Fibroblast of lung (primary cell): ENCODE measurements at regions not wholly inside any gene's neighbourhood (a gene's known extent, or its start where the extent isn't known, plus 50 kb on each side); places are given as distances from the start of the nearest gene placed in this dataset.

Experiments
- DNase-seq, 2 donors: peaks; one replicate each; pipeline versions ENCODE4 v3.0.0 to v3.0.0-alpha.2; 2010; ENCODE audit warnings: low read depth in 2 of 2
- H2AFZ ChIP-seq: 2 replicates; pipeline ENCODE4 v1.5.1; 2012; ENCODE audit warnings: low read length, control low read depth, inconsistent platforms
- H3K27ac ChIP-seq: 2 replicates; pipeline ENCODE4 v1.5.1; 2011; ENCODE audit warnings: low read length, control low read depth; ENCODE audit not compliant: insufficient read depth
- H3K27me3 ChIP-seq: 2 replicates; pipeline ENCODE4 v1.5.1; 2011; ENCODE audit warnings: mild to moderate bottlenecking, low read length; ENCODE audit not compliant: control insufficient read depth, insufficient read depth
- H3K36me3 ChIP-seq: 2 replicates; pipeline ENCODE4 v1.5.1; 2011; ENCODE audit warnings: low read length; ENCODE audit not compliant: control insufficient read depth, insufficient read depth
- H3K4me1 ChIP-seq: 2 replicates; pipeline ENCODE4 v1.5.1; 2011; ENCODE audit warnings: low read length; ENCODE audit not compliant: control insufficient read depth, insufficient read depth; ENCODE audit errors: extremely low read depth
- H3K4me2 ChIP-seq: 2 replicates; pipeline ENCODE4 v1.5.1; 2011; ENCODE audit warnings: low read length, control low read depth; ENCODE audit not compliant: insufficient read depth; ENCODE audit errors: extremely low read depth
- H3K4me3 ChIP-seq, 4 experiments: fragments of 200-600 bp in 1 of 4; sonication (generic) in 1 of 4; replicated peaks in 1 of 4; 2 replicates each; pipeline ENCODE4 v1.5.1; 2011 to 2016; ENCODE audit warnings: low read length in 4 of 4, low read depth in 3 of 4, mild to moderate bottlenecking in 3 of 4, control low read depth in 2 of 4, inconsistent platforms in 1 of 4, mixed read lengths in 1 of 4; ENCODE audit not compliant: insufficient read depth in 1 of 4; ENCODE audit errors: control extremely low read depth in 1 of 4
- H3K79me2 ChIP-seq: 2 replicates; pipeline ENCODE4 v1.5.1; 2012; ENCODE audit warnings: mild to moderate bottlenecking, low read length, inconsistent platforms; ENCODE audit not compliant: control insufficient read depth, insufficient read depth
- H3K9ac ChIP-seq: 2 replicates; pipeline ENCODE4 v1.5.1; 2011; ENCODE audit warnings: mild to moderate bottlenecking, low read length, control low read depth; ENCODE audit not compliant: insufficient read depth
- H3K9me3 ChIP-seq: 2 replicates; pipeline ENCODE4 v1.5.1; 2012; ENCODE audit warnings: low read depth, low read length; ENCODE audit not compliant: control insufficient read depth, insufficient read depth
- H4K20me1 ChIP-seq: 2 replicates; pipeline ENCODE4 v1.5.1; 2011; ENCODE audit warnings: low read length; ENCODE audit not compliant: control insufficient read depth, insufficient read depth; ENCODE audit errors: extremely low read depth
- EZH2 ChIP-seq: IDR thresholded peaks from 2 replicates; pipeline ENCODE4 v1.5.1; 2012; ENCODE audit warnings: low read length, control low read depth, mild to moderate bottlenecking; ENCODE audit errors: missing control alignments
- TF ChIP-seq, protein P1 (sequence below), 2 donors: IDR thresholded peaks in 1 of 2; conservative IDR thresholded peaks in 1 of 2; 1 replicate in 1 of 2; 2 replicates in 1 of 2; pipeline ENCODE4 v1.5.1; 2011 to 2012; ENCODE audit warnings: low read length in 2 of 2, control low read depth in 1 of 2, inconsistent platforms in 1 of 2, low read depth in 1 of 2, mild to moderate bottlenecking in 1 of 2

DNA sequence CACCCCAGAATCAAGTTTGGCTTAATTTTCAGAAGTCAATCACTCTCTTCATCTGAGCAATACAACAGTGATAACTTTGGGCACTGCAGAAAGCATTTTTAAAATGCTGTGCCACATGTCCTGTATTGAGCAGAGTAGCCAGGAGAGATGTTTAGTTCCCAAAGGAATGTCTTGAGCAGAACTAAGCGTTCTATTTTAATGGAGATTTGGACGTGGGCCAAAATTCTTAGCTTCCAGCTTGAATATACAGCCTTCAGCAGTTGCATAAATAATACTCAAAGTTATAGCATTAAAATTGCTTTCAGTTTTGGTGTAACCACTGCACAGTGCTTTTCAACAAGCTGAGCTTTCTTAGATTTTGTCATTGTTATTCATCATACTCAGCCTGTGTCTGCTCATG is 679.2 kb downstream of the NLGN4X start:
- Histone ChIP-seq H3K9ac (no peak overlapping the region), H3K4me1 (no peaks in the 10 kb centered on the region), H3K79me2 (no peaks in the 10 kb centered on the region), H2AFZ (no peak overlapping the region), H3K27ac (no peak overlapping the region), H3K36me3 (no peaks in the 10 kb centered on the region), H3K4me3 (no peak overlapping the region), H4K20me1 (no peaks in the 10 kb centered on the region), H3K9me3 (no peaks in the 10 kb centered on the region), H3K27me3 (no peaks in the 10 kb centered on the region), H3K4me2 (no peak overlapping the region)
- TF ChIP-seq, protein P1, sequence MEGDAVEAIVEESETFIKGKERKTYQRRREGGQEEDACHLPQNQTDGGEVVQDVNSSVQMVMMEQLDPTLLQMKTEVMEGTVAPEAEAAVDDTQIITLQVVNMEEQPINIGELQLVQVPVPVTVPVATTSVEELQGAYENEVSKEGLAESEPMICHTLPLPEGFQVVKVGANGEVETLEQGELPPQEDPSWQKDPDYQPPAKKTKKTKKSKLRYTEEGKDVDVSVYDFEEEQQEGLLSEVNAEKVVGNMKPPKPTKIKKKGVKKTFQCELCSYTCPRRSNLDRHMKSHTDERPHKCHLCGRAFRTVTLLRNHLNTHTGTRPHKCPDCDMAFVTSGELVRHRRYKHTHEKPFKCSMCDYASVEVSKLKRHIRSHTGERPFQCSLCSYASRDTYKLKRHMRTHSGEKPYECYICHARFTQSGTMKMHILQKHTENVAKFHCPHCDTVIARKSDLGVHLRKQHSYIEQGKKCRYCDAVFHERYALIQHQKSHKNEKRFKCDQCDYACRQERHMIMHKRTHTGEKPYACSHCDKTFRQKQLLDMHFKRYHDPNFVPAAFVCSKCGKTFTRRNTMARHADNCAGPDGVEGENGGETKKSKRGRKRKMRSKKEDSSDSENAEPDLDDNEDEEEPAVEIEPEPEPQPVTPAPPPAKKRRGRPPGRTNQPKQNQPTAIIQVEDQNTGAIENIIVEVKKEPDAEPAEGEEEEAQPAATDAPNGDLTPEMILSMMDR (conservative IDR thresholded peaks at IDR 0.05 in 1 of 2, IDR thresholded peaks at IDR 0.05 in 1 of 2; ENCODE audit: low read depth in 1 of 2, low read length in 2 of 2), result no peak
- no peak for DNase-seq

DNA sequence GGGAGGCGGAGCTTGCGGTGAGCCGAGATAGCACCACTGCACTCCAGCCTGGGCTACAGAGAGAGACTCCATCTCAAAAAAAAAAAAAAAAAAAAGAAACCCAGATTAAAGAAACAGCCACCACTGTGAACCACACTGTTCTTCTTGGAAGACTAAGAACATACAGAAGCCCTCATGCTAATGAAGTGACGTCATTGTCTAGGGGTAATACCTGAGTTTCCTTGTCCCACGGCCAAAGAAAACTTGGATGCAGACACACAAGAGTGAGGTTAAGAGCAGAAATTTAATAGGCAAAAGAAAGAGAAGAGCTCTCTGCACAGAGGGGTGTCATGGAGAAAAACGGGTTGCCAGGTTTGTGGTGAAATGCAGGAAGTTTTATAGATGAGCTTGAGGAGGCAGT is 691.6 kb downstream of the NLGN4X start:
- DNase-seq, result no peak
- H2AFZ ChIP-seq, result no peak overlapping the region
- no peak overlapping the region for H3K4me2 ChIP-seq
- no peaks in the 10 kb centered on the region for H3K79me2 ChIP-seq
- no peak overlapping the region for H3K4me3 ChIP-seq
- TF ChIP-seq, protein P1 (conservative IDR thresholded peaks at IDR 0.05 in 1 of 2, IDR thresholded peaks at IDR 0.05 in 1 of 2; ENCODE audit: low read depth in 1 of 2, low read length in 2 of 2), result no peak
- no peak for TF ChIP-seq EZH2
- H3K27ac ChIP-seq, result no peak overlapping the region
- H4K20me1 ChIP-seq, result no peaks in the 10 kb centered on the region
- no peaks in the 10 kb centered on the region for H3K36me3 ChIP-seq
- H3K4me1 ChIP-seq, result no peaks in the 10 kb centered on the region
- no peaks in the 10 kb centered on the region for H3K9me3 ChIP-seq
- no peak overlapping the region for H3K9ac ChIP-seq
- no peaks in the 10 kb centered on the region for H3K27me3 ChIP-seq

- no peak overlapping the region for H2AFZ ChIP-seq
- H3K27ac ChIP-seq, result no peak overlapping the region
- H3K27me3 ChIP-seq, result no peaks in the 10 kb centered on the region
- no peak for DNase-seq
- H3K36me3 ChIP-seq, result no peaks in the 10 kb centered on the region
- H3K9ac ChIP-seq, result no peak overlapping the region
- H3K79me2 ChIP-seq, result no peaks in the 10 kb centered on the region
- no peaks in the 10 kb centered on the region for H4K20me1 ChIP-seq
- no peaks in the 10 kb centered on the region for H3K9me3 ChIP-seq
- H3K4me3 ChIP-seq, result no peak overlapping the region
- no peak overlapping the region for H3K4me2 ChIP-seq
- TF ChIP-seq, protein P1 (conservative IDR thresholded peaks at IDR 0.05 in 1 of 2, IDR thresholded peaks at IDR 0.05 in 1 of 2; ENCODE audit: low read depth in 1 of 2, low read length in 2 of 2), result no peak
- TF ChIP-seq EZH2, result no peak
- H3K4me1 ChIP-seq, result no peaks in the 10 kb centered on the region
These were observed 692.4 kb downstream of the NLGN4X start for GRCh38 chrX:5536261-5536660.
